ENCODE measurements at regions not wholly inside any gene's neighbourhood (a gene's known extent, or its start where the extent isn't known, plus 50 kb on each side); places are given as distances from the start of the nearest gene placed in this dataset.

- DNase-seq: no peak
Observed at GRCh38 chr2:6645004-6645403, 220.7 kb downstream of the CMPK2 start.

- no peak for DNase-seq
Observed at GRCh38 chr2:6645672-6646071, 220.0 kb downstream of the CMPK2 start.

DNA sequence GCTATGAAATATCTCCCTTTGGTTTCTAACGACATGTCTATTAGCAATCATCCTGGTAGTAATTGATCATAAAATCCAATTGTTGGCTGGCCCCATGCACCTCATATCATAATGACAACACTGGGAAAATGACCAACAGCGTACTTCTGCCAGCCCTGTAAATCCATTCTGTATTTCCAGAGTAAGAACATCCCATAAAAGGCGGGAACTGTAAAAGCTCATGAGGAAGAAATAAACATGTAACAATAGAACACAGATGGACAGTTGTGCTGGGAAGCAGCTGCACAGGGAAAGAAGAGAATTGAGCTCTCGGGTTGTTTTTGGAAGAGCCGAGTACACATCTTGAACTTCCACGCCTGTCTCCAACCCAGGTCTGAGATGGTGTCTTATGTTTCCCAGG is 218.7 kb downstream of the CMPK2 start:
- no peak for DNase-seq

GRCh38 chr2:6648596-6649247 is 217.0 kb downstream of the CMPK2 start:
- no peak for DNase-seq

DNA sequence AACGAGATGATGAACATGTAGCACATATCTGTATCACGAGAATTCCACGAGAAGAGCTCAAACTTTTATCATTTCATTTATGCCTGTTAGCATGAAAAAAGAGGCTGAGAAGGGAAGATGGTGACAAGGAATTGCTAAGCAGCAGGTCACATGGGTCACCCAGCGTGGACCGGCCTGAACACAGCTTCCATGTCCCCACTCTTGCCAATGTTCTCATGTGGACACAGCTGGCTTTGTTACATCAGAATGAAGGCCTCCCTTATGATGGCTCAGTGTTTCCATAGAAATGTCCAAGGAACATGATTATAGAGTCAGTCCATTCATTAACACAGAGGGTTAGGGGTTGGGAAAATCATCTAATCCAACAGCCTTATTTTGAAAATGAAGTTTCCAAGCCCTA is 215.4 kb downstream of the CMPK2 start:
- DNase-seq: no peak

DNA sequence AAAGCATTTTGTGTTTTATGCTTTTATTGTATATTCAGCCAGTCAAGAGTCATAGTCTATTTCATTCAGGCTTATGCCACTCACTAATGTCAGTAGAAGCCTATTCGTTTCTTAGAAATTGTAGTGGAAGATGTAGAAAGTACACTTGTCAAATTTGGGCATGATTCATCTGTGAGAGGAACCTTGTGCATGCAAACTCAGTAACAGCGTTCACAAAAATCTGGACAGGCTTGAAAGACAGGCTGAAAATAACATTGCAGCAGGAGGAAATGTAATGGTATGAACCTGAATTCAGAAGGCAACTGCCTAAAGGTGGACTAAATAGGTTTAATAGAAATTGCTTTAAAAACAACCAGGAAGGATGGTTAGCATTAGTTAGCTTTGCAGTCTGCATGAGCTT is 213.5 kb downstream of the CMPK2 start:
- DNase-seq: no peak

DNA sequence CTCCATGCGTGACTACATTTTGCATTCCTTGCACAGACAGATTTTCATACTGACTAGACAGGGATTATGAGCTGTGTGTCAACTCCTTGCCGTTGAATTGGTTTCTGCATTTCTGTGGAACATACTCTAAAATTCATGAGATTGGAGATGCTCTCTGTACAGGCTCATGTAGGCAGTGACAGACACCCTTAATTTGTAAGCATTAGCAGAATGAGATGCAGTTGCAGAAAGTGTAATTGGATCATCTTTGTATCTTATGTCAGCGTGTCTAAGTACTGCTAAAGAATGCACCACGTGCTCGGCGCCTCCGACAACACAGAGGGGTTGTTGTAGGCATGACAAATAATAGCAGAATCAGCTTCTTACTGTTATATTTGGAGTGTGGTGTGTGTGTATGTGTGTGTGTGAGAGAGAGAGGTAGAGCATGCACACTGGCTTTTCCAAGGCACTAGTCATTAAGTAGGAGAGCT is 212.4 kb downstream of the CMPK2 start:
- DNase-seq: no peak

- no peak for DNase-seq
Observed at GRCh38 chr2:6654279-6654678, 211.4 kb downstream of the CMPK2 start.

GRCh38 chr2:6656633-6657032 is 209.1 kb downstream of the CMPK2 start:
- no peak for DNase-seq

DNA sequence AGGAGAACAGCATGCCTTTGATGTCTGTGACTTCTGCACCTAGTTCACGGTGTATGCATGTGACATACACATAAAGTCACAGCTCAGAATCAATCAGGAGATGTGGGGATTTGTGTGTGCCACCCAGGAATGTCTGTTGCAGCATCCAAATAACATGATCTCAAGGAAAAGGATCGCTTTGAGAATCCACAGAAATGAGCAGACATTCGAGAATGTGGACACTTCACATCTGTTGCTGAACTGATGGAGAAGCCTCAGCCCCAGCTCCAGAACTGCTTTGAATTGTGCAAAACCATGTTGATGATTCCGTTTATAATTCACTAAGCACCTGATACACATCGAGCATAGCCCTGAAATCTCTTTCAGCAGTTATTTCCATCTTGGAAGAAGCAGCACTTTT is 208.6 kb downstream of the CMPK2 start:
- no peak for DNase-seq

DNA sequence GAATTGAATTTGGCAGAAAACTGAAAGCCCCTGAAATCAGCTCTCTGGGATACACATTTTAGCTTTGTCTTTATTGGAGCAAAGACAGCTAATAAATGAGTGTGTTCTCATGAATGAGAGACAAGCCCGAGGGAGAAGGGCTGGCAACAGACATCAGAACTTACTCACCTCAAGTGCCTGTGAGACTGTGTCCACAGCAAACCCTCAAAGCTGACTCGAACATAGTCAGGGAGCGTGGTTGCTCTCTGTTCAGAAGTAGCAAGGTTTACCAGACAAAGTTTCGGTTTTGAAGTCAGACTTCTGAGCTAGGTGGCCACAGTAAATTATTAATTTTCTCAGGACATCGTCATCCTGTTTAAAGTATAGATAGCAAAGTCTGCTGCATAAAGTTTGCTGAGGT is 207.9 kb downstream of the CMPK2 start:
- no peak for DNase-seq

- DNase-seq: no peak
Observed at GRCh38 chr2:6664332-6665061, 201.2 kb downstream of the CMPK2 start.

- no peak for DNase-seq
Observed at GRCh38 chr2:6665093-6666045, 200.3 kb downstream of the CMPK2 start.

DNA sequence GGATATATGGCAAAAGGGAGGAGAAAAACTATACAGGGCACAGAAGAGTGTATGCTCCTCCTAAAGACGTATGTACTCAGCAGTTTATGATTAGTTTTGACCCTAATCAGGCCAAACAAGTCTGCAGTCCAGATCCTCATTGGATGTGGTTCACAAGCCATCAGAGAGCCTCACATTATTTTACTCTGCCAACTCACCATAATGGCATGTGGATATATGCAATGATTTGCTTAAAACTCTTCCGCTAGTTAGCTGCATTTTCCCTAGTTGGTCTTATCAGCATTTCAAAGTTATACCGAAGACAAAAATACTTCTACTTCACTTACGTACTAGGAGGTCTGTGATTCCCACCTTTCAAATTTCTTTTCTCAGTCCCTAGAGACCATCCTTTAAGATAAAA is 198.4 kb downstream of the CMPK2 start:
- DNase-seq: no peak

GRCh38 chr2:6671913-6672312 is 193.8 kb downstream of the CMPK2 start:
- no peak for DNase-seq

GRCh38 chr2:6674381-6674780 is 191.3 kb downstream of the CMPK2 start:
- DNase-seq: no peak

DNA sequence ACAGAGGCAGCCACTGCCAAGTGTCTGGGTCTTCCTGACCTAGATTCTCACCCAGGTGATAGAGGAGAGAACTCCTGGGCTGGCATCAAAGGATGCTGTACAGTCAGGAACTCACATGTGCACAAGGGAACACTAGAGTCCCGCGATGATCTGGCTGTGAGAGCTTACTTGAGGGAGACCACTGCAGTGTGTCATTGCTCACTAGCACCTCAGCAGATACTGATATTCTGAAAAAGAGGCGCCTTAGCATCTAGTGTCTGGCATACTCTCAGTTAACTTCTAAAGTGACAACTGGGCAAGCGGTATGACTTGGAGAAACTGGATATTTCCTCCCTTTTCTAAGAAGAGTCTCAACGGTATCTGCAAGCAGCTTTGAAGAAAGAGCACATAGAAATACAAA is 189.9 kb downstream of the CMPK2 start:
- DNase-seq: no peak

DNA sequence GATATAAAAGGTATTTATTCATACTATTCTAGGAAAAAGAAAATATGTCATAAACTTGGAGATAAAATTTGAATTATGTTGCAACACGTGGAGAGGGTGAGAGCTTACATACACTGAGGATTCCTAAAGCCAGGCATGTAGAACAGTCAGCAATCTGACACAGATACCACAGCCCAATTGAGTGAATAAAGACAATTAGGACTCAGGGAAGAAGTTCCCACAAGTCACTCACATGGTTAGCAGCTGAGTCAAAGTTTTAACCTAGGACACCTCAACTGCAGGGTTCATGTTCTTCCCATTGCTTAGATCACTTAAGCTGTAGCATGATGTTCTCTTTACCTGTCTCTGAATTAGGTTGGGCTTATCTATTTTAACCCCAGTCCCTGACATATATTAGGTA is 189.5 kb downstream of the CMPK2 start:
- no peak for DNase-seq

DNA sequence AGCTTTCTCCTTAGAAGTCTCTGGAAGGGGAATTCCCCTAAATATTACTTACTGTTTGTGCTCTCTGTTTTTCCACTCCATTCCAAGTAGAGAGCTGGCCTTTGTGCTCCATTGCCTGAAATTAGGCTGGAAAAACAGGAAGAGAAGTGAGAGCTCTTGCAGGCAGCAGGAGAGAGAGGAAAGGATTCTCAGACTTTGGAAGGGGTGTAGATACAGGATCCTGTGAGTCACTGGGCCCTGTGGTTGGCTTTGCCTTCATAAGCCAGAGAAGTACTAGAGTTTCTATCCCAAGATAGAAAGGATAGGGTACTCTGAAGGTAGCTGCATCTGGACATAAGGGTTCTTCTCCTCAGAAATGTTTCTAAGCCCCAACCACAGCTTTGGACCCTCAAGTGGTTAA is 188.9 kb downstream of the CMPK2 start:
- DNase-seq: no peak

- no peak for DNase-seq
Observed at GRCh38 chr2:6679471-6679870, 186.2 kb downstream of the CMPK2 start.

DNA sequence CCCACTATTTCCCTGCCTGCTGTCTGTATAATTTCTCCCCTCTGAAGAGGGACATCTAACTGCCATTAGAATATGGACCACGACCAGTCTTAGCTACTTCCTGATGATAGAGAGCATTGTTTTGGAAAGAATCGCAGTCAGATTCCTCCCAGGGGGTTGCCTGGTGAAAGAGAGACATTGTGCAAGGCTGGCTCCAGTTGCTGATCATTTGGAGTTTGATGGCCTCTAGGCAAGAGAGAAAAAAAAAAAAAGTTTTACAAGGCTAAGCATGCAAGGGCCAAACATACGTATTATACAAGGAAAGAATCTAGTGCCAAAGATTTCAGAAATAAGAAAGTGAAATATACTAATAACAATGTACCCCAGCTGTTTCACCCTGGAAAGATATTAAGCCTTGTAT is 182.2 kb downstream of the CMPK2 start:
- DNase-seq: no peak

DNA sequence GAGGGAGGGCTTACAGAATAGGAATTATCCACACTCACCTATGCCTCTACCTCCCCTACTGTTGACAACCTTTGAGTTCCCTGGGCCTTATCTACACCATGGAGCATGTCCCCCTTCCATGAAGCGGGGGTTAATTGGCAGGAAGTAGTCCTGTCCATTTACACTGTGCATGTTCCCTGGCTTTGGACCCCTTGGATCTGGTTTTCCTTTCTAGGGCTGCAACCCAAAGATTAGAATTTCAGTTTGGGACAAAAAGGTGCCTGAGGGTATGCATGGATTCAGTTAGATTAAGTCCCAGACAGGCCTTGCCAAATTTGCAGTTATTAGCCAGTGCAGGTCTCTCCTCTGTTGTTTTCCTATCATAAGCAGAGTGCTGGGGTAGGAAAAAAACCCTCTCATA is 180.3 kb downstream of the CMPK2 start:
- no peak for DNase-seq

DNA sequence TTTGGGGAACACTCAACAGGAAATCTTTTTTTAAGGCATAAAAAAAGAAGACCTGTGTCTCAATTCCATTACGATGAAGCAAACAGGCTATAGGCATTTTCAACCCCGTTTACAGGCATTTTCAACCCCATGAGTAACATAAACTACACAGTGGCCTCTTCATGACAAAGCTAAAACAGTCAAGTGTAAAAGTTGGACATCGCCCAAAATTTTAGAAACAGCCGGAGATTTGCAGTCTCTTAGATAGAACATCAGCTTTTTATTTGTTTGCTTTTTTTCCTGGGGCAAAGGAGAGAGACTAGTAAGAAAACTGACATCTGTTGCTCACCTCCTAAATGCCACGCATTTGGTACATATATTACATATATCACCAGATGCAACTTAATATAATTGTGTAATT is 173.7 kb downstream of the CMPK2 start:
- DNase-seq: no peak

- no peak for DNase-seq
Observed at GRCh38 chr2:6692819-6693218, 172.9 kb downstream of the CMPK2 start.
